Skin of body (tissue), 1 donor: ENCODE measurements at regions not wholly inside any gene's neighbourhood (a gene's known extent, or its start where the extent isn't known, plus 50 kb on each side); places are given as distances from the start of the nearest gene placed in this dataset.
"Not testable (repeated sequence)": the region's sequence is repeated elsewhere in the genome, so short reads cannot be mapped to it uniquely, and the experiment has no call there.

Experiments
- DNase-seq: peaks from one replicate; lab custom pipeline; 2025; lab: John Stamatoyannopoulos, UW

DNA sequence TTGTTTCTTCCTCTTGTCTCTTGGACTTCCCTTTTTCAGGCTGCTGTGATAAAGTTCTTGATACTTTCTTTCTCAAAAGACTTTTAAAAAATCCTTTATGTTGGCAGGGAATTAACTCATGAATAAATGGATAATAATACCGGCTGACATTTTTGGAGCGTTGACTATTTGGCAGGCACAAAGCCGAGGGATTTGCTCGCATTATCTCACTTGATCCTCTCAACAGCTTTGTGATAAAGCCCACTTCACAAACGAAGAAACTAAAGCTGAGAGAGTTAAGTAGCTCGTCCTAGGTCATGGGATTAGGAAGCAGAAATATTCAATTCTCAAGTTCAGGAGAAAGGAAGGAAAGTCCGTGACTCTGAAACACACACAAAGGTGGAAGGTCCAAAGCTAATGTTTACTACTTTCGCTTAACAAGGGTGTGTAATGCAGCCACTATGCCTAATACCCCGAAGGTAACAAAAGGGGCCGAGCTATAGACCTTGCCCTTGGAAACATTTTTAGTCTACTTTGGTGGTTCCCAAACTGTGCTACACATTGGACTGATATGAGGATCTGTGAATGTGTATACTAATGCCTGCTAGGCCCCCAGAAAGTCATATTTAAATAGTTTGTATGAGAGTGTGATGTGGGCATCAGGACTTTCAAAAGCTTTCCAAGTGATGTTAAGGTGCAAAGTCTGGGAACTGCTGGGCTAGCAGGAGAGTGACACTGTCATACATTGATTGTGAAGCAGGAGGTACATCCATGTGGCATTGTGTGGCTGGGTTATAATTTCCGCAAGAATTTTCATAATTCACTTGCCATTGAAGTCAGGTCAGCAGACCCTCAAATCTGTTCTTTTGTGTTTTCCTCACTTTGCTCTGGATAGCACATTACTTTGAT is 508.4 kb downstream of the PLCL1 start:
- DNase-seq, result no peak

DNA sequence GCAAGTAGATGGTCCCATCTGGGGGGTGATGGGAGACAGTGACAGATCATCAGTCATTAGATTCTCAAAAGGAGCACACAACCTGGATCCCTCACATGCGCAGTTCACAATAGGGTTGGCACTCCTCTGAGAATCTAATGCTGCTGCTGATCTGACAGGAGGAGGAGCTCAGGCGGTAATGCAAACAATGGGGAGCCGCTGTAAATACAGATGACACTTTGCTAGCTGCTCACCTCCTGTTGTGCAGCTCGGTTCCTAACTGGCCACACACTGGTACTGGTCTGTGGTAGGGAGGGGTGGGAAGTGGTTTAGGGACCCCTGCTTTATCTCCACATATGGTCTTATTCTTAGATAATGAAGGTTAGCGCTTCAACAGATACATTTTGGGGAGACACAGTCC is 506.6 kb downstream of the PLCL1 start:
- DNase-seq, result no peak

DNA sequence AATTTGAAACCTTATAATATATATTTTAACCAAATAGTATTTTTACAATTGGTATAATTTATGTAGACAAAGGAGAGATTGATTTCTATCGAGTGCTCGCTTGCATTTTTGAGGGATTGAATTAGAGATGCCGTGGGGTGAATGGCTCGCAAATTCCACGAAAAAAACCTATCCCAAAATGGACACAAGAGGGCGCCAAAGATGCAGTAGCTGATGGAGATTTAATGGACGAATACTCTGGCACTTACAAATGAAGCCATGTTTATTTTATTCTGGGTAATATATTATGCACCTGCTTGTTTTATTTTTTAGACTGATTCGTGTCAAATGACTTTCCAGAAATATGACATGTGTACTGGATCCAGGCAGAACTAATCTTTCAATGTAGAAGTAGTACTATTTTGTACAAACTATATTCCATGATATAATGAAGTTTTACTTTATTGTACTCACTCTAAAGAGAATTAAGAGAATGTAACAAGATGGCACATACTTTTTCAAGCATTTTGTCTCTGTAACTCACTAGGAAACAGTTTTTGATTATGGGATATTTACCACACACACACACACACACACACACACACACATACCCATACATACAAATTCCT is 505.4 kb downstream of the PLCL1 start:
- peak; percentile 50 for DNase-seq

DNA sequence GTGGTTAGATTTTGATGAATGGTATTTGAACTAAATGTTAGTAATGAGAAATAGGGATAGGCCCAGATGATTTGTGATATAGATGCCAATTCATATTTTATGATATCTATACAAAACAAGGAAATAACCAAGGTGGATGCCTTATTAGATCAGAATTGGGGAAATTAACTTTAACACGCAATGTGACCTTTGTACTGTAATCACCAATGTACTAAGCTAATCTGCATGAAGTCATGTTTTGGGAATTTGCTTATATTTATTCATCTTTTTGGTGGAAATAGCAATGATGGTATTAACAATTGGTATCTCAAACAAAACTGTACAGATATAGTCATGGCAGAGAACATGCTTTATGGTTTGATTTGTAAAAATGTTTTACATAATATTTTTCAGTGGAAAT is 504.7 kb downstream of the PLCL1 start:
- DNase-seq, result no peak

DNA sequence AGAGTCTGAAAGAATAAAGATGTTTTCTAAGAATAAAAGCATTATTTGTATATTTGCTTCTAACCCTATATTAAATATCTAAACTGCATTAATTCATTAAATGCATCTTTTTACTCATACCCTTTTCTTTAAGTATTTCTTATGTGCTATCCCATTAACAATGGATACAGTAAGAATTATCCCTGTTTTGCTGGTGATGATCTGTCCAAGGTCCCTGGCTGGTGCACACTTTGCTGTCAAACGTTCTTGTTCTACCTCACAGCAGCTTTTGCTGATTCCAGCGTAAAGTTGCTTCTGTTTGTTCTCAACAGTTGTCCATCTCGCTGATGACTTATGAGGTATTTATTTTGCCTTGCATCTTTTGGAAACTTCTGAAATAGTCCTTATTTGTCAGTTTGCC is 504.0 kb downstream of the PLCL1 start:
- no peak for DNase-seq

DNA sequence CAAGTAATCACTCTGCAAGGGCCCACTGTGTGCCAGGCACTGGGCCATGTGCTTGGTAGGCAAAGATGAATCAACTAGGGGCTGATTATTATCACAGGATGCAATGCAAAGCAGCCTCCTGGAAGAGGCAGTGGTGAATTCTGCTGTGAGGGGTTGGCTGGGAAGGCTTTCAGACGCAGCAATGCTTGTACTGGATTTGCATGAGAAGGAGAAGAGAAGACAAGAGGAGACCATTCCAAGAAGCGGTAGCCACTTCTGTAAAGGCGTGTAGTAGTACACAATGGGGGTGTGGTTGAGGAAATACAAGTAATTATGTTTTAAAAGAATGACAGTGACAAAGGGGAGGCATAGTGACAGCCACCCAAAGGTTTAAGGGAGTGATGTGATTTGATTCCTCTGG is 502.7 kb downstream of the PLCL1 start:
- DNase-seq, result no peak

DNA sequence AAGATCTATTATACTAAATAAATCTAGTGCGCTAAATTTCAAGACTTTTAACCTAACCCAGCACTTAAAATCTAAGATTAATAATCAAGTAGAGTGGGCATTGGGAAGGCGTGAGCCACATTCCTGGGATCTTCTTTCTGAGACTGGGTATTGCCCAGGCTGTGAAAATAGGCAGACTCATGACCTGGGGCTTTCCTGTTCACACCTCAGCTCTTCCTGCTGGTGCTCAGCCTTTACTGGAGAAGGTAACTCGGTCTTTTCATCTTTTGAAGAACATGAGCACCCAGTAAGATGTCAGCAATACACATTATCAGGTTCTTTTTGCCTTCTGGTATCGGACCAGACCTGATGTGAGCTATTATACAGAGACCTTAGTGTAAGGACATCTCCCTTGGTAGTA is 500.5 kb downstream of the PLCL1 start:
- DNase-seq, result no peak

DNA sequence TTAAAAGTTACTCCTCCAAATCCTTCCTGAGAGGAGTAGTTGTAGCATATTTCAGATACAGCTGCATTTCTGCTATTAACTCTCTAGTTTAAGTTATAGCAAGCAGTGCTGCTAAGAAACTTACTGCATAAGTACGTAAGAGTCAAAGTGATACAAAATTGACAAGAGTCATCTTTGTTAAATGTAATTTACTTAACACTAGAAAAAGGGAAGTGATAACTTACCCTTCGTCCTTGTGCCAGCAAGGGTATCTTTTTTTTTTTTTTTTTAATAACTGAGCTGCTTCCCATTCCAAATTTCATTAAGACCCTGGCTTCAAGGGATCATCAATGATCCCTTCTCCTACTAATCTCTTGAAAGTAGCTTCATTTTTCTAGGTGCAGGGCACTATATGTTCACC is 493.0 kb downstream of the PLCL1 start:
- no peak for DNase-seq

DNA sequence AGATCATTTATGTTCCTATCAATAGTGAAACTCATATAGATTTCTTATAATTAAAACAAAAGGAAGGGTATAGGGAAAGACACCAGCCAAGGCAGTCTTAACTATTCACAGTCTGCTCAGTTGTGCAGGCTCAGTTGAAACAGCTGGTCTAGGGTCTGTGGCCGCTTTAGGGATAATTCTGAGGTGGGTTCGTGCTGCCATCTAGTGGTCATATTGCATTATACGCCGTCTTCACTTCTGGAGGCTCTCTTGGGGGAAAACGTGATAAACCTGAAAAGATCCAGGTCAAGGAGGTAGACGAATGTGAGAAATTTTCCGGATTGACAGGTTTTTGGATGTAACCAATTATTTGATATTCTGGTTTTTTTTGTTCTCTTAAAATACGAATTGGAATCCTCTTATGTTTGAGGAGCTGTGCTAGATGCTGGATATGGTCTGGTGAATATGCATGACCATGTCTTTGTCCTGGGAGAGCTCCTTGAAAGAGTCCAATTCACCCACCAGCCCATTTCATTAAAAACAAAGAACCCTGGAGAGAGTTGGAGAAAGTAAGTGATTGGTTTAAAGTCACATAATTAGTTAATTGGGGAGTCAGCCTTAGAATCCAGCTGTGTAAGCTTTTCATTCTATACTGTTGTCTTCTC is 492.4 kb downstream of the PLCL1 start:
- DNase-seq, result peak; percentile 50

DNA sequence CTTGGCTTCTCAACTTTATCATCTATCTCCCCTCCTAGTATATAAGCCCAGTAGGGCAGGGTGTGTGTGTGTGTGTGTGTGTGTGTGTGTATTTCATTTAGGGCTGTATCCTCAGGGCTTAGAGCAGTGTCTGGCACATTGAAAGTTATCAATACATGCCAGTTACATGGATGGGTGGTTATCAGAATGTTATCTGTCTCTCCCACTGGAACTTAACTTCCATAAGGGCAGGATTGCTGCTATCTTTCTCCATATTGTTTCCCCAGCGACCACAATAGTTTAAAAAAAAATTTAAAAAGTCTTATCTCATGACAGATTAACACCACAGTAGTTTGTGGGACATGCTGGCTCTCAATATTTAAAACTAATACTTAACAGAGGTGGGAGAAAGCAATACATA is 488.9 kb downstream of the PLCL1 start:
- DNase-seq, result no peak

DNA sequence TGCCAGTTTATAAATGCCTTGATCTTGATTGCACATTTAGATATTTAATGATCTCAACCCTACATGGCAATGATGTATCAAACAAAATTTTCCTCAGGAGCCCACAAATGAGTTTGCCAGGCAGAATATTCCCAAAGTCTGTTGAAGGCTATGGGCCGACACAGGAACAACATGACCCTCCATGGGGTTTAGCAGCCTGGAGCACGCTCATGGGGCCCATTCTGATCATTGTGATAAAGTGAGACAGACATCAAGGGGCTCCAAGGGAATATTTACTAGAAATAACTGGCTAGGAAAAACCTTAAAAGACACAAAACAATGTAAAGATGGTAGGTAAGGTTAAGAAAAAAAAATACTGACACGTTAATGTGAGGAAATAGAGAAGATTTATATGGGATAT is 485.4 kb downstream of the PLCL1 start:
- no peak for DNase-seq

DNA sequence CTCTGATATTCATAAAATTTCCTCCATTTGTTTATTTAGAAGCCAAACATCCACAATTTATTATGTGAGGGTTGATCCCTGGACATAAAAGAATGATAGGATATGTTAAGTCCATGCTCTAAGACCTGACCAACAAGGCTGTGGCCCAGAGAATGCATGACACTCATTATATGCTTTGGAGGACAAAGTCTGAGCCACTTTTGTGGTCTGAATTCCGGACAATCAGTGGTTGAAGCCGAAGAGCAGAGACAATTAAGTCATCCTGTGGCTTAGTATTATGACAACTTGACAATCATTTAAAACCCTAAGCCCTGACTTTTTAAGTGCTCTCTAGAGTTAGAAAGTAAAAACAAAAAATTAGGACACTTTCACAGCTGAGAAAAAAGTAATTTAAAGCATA is 483.3 kb downstream of the PLCL1 start:
- no peak for DNase-seq

DNA sequence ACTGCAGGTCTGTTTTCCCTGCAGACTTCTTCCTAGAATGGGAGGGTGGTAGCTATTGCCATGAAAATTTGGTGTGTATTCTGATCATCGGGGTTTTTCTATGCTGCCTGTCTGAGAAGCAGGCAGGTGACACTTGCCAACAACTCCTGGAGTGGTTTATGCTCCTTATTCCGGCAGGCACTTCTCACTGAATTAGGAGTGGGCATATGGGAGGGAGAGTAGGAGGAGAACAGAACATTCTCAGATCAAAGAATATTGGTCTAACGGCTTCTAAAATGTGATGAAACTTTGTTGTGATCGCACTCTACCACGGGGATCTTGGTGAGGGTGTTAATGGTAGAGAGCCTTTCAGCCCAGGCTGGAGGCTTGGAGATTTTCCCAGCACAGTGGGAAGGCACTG is 480.8 kb downstream of the PLCL1 start:
- no peak for DNase-seq

DNA sequence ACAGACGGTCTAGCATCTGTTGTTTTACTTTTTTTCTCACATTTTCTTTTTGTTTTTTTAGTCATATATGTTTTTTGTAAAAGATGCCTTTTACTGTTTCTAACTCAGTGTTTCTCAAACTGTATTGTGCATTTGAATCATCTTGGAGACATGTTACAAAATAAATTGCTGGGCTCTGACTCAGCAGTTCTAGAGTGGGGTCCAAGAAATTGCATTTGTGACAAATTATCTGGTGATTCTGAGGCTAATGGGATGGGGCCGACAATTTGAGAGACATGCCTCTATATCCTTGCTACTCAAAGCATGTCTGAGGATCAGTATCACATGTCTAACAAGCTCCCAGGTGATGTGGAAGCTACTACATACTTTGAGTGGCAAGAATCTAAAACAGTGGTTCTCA is 478.8 kb downstream of the PLCL1 start:
- no peak for DNase-seq

DNA sequence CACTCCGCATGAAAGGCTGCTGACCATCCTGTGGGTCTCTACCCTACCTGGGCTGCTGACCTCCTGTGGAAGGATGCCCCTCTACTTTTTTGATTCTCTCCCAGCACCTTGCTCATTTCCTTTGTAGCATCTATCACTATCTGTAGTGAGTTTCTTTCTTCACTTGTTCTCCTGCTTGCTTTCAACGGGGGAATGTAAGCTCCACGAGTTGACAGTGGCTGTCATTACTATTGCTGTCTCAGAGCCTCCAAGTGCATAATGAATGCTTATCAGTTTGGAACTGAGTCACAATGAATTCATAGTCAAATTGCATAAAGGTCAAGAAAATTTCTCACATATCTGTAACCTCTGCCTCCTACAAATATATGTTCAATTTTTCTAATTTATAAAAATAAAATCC is 477.7 kb downstream of the PLCL1 start:
- DNase-seq, result no peak

DNA sequence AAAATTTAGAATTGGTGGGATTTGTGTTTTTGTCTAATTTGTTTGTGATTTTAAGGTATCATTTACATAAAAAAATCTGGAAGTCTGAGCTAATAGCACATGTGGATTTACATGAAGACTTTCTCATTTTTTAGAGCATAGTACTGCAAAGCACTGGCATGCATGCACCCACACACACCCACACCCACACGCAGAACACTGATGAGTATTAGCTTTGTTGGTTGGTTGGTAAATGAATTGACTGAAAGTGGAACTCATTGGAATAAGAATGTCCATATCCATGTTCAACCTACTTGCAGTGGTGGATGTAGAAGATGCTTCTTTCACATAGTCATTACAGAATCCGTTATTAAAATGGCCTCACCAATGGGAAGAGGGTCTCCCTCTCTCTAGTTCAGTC is 475.8 kb downstream of the PLCL1 start:
- DNase-seq, result no peak

DNA sequence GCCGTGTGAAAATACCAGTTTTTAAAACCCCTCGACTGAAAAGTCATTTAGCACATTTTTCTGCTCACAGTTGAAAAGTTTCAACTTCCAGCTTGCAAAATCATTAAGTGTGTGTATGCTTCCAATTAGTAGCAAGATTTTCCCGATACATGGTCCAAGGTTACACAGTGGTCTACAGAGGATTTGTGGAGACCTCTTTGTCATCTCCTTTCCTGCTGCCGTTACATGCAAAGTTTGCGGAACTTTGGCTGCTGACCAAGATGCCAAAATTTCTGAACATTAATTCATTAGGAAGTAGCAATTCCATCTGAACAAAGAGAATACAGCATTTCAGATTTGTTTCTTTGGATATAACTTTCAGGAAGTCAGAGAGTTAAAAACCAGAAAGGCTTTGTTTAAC is 474.6 kb downstream of the PLCL1 start:
- peak; percentile 40 for DNase-seq

DNA sequence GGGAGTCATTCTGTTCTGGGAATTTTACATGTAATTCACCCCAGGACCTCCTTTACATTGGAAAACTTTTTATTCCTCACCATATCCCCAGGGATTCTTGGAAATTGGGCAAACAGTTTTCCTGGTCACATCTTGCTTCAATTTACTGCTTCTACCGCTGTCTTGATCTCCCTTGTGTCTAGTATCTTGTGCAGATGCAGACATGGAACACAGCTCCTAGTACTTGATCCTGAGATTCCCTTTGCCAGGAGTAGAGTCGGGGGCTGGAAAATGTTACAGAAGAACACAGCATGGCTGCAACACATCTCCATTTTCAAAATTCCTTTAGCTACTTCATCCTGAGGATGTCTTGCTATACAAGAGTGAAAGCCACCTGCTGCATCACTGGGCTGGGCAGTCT is 472.8 kb downstream of the PLCL1 start:
- DNase-seq, result no peak

DNA sequence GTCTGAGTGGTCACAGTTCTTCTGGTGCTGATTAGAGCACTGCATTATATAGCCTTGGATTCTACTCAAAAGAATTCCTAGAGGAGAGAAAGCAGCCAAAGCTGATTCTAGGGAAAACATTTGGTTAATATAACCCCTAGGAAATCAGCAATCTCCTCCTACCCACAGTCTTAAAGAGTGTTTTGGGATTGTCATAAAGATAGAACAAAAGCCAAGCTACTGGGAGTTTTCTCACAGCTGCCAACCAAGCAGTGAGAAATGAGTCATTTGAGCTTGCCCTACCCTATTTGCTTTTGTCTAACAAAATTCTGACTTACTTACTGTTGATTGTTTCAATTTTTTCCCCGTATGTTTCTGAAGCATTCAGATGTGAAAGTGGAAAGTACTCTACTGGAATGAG is 469.3 kb downstream of the PLCL1 start:
- peak; percentile 45 for DNase-seq

DNA sequence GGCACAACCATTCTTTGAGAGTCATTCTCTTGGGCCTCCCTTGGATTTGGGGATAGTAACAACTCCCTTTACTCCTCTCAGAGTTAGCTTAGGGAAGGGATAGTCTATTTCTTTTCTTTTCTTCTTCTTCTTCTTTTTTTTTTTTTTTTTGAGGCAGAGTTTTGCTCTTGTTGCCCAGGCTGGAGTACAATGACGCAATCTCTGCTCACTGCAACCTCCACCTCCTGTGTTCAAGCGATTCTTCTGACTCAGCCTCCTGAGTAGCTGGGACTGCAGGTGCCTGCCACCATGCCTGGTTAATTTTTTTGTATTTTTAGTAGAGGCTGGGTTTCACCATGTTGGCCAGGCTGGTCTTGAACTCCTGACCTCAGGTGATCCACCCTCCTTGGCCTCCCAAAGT is 465.8 kb downstream of the PLCL1 start:
- DNase-seq, result not testable (repeated sequence)

DNA sequence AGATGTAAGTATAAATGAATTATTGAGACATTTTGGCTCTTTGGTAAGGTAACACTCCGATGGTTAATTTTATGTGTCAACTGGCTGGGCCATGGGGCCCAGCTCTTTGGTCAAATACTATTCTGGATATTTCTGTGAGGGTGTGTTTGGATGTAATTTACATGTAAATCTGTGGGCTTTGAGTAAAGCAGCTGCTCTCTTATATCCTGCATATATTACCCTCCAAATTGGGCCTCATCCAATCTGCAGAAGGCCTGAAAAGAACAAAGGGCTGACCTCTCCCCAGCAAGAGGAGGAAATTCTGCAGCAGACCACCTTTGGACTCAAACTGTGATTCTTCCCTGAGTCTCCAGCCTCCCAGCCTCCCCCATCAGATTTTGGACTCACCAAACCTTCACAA is 464.1 kb downstream of the PLCL1 start:
- DNase-seq, result no peak

DNA sequence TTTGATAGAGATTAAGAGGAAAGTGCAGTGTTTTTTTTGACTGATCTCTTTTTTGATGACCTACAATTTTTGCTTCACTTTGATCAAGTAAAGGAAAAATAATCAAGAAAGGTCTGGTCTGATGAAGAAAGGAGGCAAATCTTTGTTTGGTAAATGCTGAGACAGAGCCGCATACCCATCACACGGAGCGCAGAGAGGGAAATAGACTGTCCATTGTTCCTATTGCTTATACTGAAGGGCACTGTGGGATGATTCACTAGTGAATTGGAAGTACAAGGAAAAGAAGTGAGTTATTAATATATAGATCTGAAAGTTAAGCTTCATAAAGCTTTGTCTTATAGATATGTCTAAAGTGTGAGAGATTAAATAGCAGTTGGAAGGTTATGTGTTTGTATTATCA is 455.1 kb downstream of the PLCL1 start:
- DNase-seq, result no peak
